ENCODE measurements at regions not wholly inside any gene's neighbourhood (a gene's known extent, or its start where the extent isn't known, plus 50 kb on each side); places are given as distances from the start of the nearest gene placed in this dataset.

- POLR2A ChIA-PET = no interaction called here
- no peak for DNase-seq
- no peaks in the 10 kb centered on the region for H3K4me1 ChIP-seq (ENCODE audit: control extremely low read depth in 1 of 4, control insufficient read depth in 4 of 4, insufficient read depth in 4 of 4, low read length in 3 of 4)
- no peaks in the 10 kb centered on the region for H3K9me3 ChIP-seq (ENCODE audit: control extremely low read depth in 1 of 5, control insufficient read depth in 4 of 5, insufficient read depth in 2 of 5, low read depth in 1 of 5, low read length in 4 of 5)
- no peak overlapping the region for H3K27ac ChIP-seq (ENCODE audit: insufficient read depth in 1 of 2, low read depth in 1 of 2, low read length in 2 of 2, poor library complexity in 1 of 2, severe bottlenecking in 2 of 2)
- H3K36me3 ChIP-seq (ENCODE audit: control insufficient read depth in 4 of 4, insufficient read depth in 4 of 4, low read length in 3 of 4) = no peaks in the 10 kb centered on the region
- no peak overlapping the region for H3K4me3 ChIP-seq (ENCODE audit: control insufficient read depth in 1 of 7, extremely low read depth in 1 of 7, insufficient read depth in 4 of 7, low read depth in 2 of 7, low read length in 6 of 7)
- no peaks in the 10 kb centered on the region for H3K27me3 ChIP-seq (replicated peaks in 2 of 5; ENCODE audit: control insufficient read depth in 4 of 5, insufficient read depth in 5 of 5, low read length in 4 of 5)
- WGBS (ENCODE audit: insufficient coverage) = no CpG with 5 or more reads among the region's 1 CpG
- CTCF ChIA-PET = no interaction called here
These were observed 152.2 kb upstream of the CDK1 start for GRCh38 chr10:60626037-60626436.

DNA sequence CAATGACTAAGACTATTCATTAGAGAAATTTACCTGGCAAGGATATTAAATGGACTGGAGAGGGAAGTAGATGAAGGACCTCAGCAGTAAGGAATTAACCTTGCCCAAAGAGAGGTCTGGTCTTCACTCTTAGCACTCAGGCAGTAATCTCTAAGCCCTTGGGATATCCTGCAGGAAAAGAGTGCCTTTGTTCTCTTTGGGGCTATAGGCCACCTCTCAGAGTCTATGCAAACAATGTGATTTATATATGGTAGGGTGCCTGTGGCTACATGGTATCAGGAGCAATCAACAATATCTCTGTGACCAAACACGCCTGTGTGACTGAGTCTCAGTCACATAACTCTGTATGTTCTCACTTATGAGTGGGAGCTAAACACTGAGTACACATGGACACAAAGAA, 154.7 kb upstream of the CDK1 start:
- H3K27me3 ChIP-seq (replicated peaks in 2 of 5; ENCODE audit: control insufficient read depth in 4 of 5, insufficient read depth in 5 of 5, low read length in 4 of 5) = no peaks in the 10 kb centered on the region
- DNase-seq = no peak
- H3K9me3 ChIP-seq (ENCODE audit: control extremely low read depth in 1 of 5, control insufficient read depth in 4 of 5, insufficient read depth in 2 of 5, low read depth in 1 of 5, low read length in 4 of 5) = no peaks in the 10 kb centered on the region
- ChIA-PET POLR2A (no interaction called here), CTCF (interaction anchor here (0.9 kb wide), 1 partner anchor 23 kb away, joined by 3 read pairs; no protein-coding TSS in a partner anchor)
- no peak overlapping the region for H3K27ac ChIP-seq (ENCODE audit: insufficient read depth in 1 of 2, low read depth in 1 of 2, low read length in 2 of 2, poor library complexity in 1 of 2, severe bottlenecking in 2 of 2)
- WGBS (ENCODE audit: insufficient coverage) = no CpG with 5 or more reads among the region's 1 CpG
- H3K4me1 ChIP-seq (ENCODE audit: control extremely low read depth in 1 of 4, control insufficient read depth in 4 of 4, insufficient read depth in 4 of 4, low read length in 3 of 4) = no peaks in the 10 kb centered on the region
- no peaks in the 10 kb centered on the region for H3K36me3 ChIP-seq (ENCODE audit: control insufficient read depth in 4 of 4, insufficient read depth in 4 of 4, low read length in 3 of 4)
- H3K4me3 ChIP-seq (ENCODE audit: control insufficient read depth in 1 of 7, extremely low read depth in 1 of 7, insufficient read depth in 4 of 7, low read depth in 2 of 7, low read length in 6 of 7) = no peak overlapping the region

GRCh38 chr10:60621018-60621417, 157.3 kb upstream of the CDK1 start:
- Histone ChIP-seq H3K27me3 (replicated peaks in 2 of 5; ENCODE audit: control insufficient read depth in 4 of 5, insufficient read depth in 5 of 5, low read length in 4 of 5) (no peaks in the 10 kb centered on the region), H3K4me3 (ENCODE audit: control insufficient read depth in 1 of 7, extremely low read depth in 1 of 7, insufficient read depth in 4 of 7, low read depth in 2 of 7, low read length in 6 of 7) (no peak overlapping the region), H3K27ac (ENCODE audit: insufficient read depth in 1 of 2, low read depth in 1 of 2, low read length in 2 of 2, poor library complexity in 1 of 2, severe bottlenecking in 2 of 2) (no peak overlapping the region), H3K9me3 (ENCODE audit: control extremely low read depth in 1 of 5, control insufficient read depth in 4 of 5, insufficient read depth in 2 of 5, low read depth in 1 of 5, low read length in 4 of 5) (no peaks in the 10 kb centered on the region), H3K4me1 (ENCODE audit: control extremely low read depth in 1 of 4, control insufficient read depth in 4 of 4, insufficient read depth in 4 of 4, low read length in 3 of 4) (peaks cover 0 to 5% (median 2%) of the 10 kb centered on the region in 4 experiments), H3K36me3 (ENCODE audit: control insufficient read depth in 4 of 4, insufficient read depth in 4 of 4, low read length in 3 of 4) (no peaks in the 10 kb centered on the region)
- ChIA-PET POLR2A (no interaction called here), CTCF (no interaction called here)
- 100% methylated on average over 1 of the region's 3 CpGs for WGBS (ENCODE audit: insufficient coverage)
- no peak for DNase-seq

DNA sequence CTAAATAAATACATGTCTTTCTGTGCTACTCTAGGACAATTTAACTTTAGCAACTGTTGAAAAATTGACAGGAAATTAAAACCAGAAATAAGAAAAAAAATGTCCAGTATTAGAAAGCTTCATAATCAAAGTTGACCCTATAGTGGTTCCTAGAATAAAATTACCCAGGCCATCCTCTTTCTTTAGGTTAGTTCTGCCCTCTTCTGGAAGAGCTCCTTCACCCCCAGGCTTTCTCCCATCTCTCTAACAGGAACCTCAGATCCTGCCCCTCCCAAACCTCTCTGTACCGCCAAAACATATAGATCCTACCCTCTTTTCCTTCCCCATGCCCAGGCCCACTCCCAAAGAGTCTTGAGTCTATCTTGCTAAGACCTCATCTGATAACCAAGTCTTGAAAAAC, 159.4 kb upstream of the CDK1 start:
- no peaks in the 10 kb centered on the region for H3K36me3 ChIP-seq (ENCODE audit: control insufficient read depth in 4 of 4, insufficient read depth in 4 of 4, low read length in 3 of 4)
- H3K9me3 ChIP-seq (ENCODE audit: control extremely low read depth in 1 of 5, control insufficient read depth in 4 of 5, insufficient read depth in 2 of 5, low read depth in 1 of 5, low read length in 4 of 5) = no peaks in the 10 kb centered on the region
- ChIA-PET CTCF (interaction anchor here (0.7 to 1.9 kb wide), 5 partner anchors 10 to 177 kb away, joined by 3 to 4 read pairs (median 4); no protein-coding TSS in a partner anchor), POLR2A (no interaction called here)
- no peak for DNase-seq
- H3K27ac ChIP-seq (ENCODE audit: insufficient read depth in 1 of 2, low read depth in 1 of 2, low read length in 2 of 2, poor library complexity in 1 of 2, severe bottlenecking in 2 of 2) = no peak overlapping the region
- H3K4me1 ChIP-seq (ENCODE audit: control extremely low read depth in 1 of 4, control insufficient read depth in 4 of 4, insufficient read depth in 4 of 4, low read length in 3 of 4) = peaks cover 0 to 9% (median 3%) of the 10 kb centered on the region in 4 experiments
- H3K4me3 ChIP-seq (ENCODE audit: control insufficient read depth in 1 of 7, extremely low read depth in 1 of 7, insufficient read depth in 4 of 7, low read depth in 2 of 7, low read length in 6 of 7) = no peak overlapping the region
- WGBS (ENCODE audit: insufficient coverage) = 13% methylated on average over 1 of the region's 1 CpG
- no peaks in the 10 kb centered on the region for H3K27me3 ChIP-seq (replicated peaks in 2 of 5; ENCODE audit: control insufficient read depth in 4 of 5, insufficient read depth in 5 of 5, low read length in 4 of 5)

GRCh38 chr10:60615541-60615940, 162.7 kb upstream of the CDK1 start:
- H3K9me3 ChIP-seq (ENCODE audit: control extremely low read depth in 1 of 5, control insufficient read depth in 4 of 5, insufficient read depth in 2 of 5, low read depth in 1 of 5, low read length in 4 of 5) = no peaks in the 10 kb centered on the region
- no peaks in the 10 kb centered on the region for H3K36me3 ChIP-seq (ENCODE audit: control insufficient read depth in 4 of 4, insufficient read depth in 4 of 4, low read length in 3 of 4)
- ChIA-PET CTCF (interaction anchor here (1.2 kb wide), 1 partner anchor 17 kb away, joined by 4 read pairs; no protein-coding TSS in a partner anchor), POLR2A (interaction anchor here (0.8 kb wide), 1 partner anchor 15 kb away, joined by 7 read pairs; no protein-coding TSS in a partner anchor)
- no peaks in the 10 kb centered on the region for H3K27me3 ChIP-seq (replicated peaks in 2 of 5; ENCODE audit: control insufficient read depth in 4 of 5, insufficient read depth in 5 of 5, low read length in 4 of 5)
- no peak overlapping the region for H3K27ac ChIP-seq (ENCODE audit: insufficient read depth in 1 of 2, low read depth in 1 of 2, low read length in 2 of 2, poor library complexity in 1 of 2, severe bottlenecking in 2 of 2)
- H3K4me3 ChIP-seq (ENCODE audit: control insufficient read depth in 1 of 7, extremely low read depth in 1 of 7, insufficient read depth in 4 of 7, low read depth in 2 of 7, low read length in 6 of 7) = no peak overlapping the region
- DNase-seq = no peak
- WGBS (ENCODE audit: insufficient coverage) = no CpG with 5 or more reads among the region's 1 CpG
- H3K4me1 ChIP-seq (ENCODE audit: control extremely low read depth in 1 of 4, control insufficient read depth in 4 of 4, insufficient read depth in 4 of 4, low read length in 3 of 4) = peaks cover 0 to 9% (median 3%) of the 10 kb centered on the region in 4 experiments

DNA sequence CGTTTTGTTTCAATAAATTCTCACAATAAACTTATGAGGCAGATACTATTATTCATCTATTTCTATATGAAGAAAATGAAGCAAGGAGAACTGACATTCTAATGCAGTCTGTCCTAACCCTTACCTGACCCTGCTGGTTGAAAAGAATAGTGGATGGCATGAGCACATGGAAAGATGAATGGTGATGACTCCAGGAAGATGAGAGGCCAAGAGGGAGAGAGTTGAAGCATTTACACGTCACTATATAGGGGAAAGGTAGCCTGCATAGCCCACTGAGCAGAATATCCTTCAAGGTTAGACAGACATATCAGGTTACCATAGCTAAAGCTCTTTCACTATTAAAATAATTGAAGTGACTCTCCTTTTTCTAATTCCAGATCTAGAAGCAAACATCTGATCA, 163.9 kb upstream of the CDK1 start:
- Histone ChIP-seq H3K36me3 (ENCODE audit: control insufficient read depth in 4 of 4, insufficient read depth in 4 of 4, low read length in 3 of 4) (no peaks in the 10 kb centered on the region), H3K4me1 (ENCODE audit: control extremely low read depth in 1 of 4, control insufficient read depth in 4 of 4, insufficient read depth in 4 of 4, low read length in 3 of 4) (peaks cover 0 to 9% (median 3%) of the 10 kb centered on the region in 4 experiments), H3K9me3 (ENCODE audit: control extremely low read depth in 1 of 5, control insufficient read depth in 4 of 5, insufficient read depth in 2 of 5, low read depth in 1 of 5, low read length in 4 of 5) (no peaks in the 10 kb centered on the region), H3K4me3 (ENCODE audit: control insufficient read depth in 1 of 7, extremely low read depth in 1 of 7, insufficient read depth in 4 of 7, low read depth in 2 of 7, low read length in 6 of 7) (no peak overlapping the region), H3K27ac (ENCODE audit: insufficient read depth in 1 of 2, low read depth in 1 of 2, low read length in 2 of 2, poor library complexity in 1 of 2, severe bottlenecking in 2 of 2) (no peak overlapping the region), H3K27me3 (replicated peaks in 2 of 5; ENCODE audit: control insufficient read depth in 4 of 5, insufficient read depth in 5 of 5, low read length in 4 of 5) (no peaks in the 10 kb centered on the region)
- DNase-seq = no peak
- CTCF ChIA-PET = interaction anchor here (1.0 kb wide), 1 partner anchor 13 kb away, joined by 4 read pairs; no protein-coding TSS in a partner anchor
- POLR2A ChIA-PET = interaction anchor here (0.5 kb wide), 1 partner anchor 145 kb away, joined by 3 read pairs; no protein-coding TSS in a partner anchor
- WGBS (ENCODE audit: insufficient coverage) = no CpG with 5 or more reads among the region's 2 CpGs

DNA sequence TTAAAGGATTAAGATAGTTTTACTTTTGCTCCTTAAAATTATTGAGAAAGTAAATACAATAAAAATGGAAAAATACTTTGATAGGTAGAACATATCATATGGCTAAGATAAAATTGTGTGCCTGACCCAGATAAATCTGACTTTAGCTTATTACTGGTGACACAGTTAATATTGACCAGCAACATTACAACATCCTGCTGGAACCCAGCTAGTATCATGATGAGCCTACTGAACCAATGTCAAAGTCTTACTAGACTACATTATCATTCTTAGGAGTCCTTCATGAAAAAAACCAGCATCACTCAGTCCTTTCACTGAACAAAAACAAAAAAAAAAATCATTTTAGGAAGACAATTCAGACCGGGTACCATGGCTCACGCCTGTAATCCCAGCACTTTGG, 164.8 kb upstream of the CDK1 start:
- no CpG with 5 or more reads among the region's 2 CpGs for WGBS (ENCODE audit: insufficient coverage)
- DNase-seq = no peak
- Histone ChIP-seq H3K4me3 (ENCODE audit: control insufficient read depth in 1 of 7, extremely low read depth in 1 of 7, insufficient read depth in 4 of 7, low read depth in 2 of 7, low read length in 6 of 7) (no peak overlapping the region), H3K36me3 (ENCODE audit: control insufficient read depth in 4 of 4, insufficient read depth in 4 of 4, low read length in 3 of 4) (no peaks in the 10 kb centered on the region), H3K27ac (ENCODE audit: insufficient read depth in 1 of 2, low read depth in 1 of 2, low read length in 2 of 2, poor library complexity in 1 of 2, severe bottlenecking in 2 of 2) (no peak overlapping the region), H3K4me1 (ENCODE audit: control extremely low read depth in 1 of 4, control insufficient read depth in 4 of 4, insufficient read depth in 4 of 4, low read length in 3 of 4) (peaks cover 0 to 9% (median 3%) of the 10 kb centered on the region in 4 experiments), H3K9me3 (ENCODE audit: control extremely low read depth in 1 of 5, control insufficient read depth in 4 of 5, insufficient read depth in 2 of 5, low read depth in 1 of 5, low read length in 4 of 5) (no peaks in the 10 kb centered on the region), H3K27me3 (replicated peaks in 2 of 5; ENCODE audit: control insufficient read depth in 4 of 5, insufficient read depth in 5 of 5, low read length in 4 of 5) (no peaks in the 10 kb centered on the region)
- ChIA-PET CTCF (no interaction called here), POLR2A (no interaction called here)

Measured in common myeloid progenitor, CD34-positive (primary cell).